Large intestine (tissue), 3 donors: ENCODE measurements at regions not wholly inside any gene's neighbourhood (a gene's known extent, or its start where the extent isn't known, plus 50 kb on each side); places are given as distances from the start of the nearest gene placed in this dataset.
A peak's percentile ranks its signal among the peaks of the same experiment; 100 is the strongest.
"Not testable (repeated sequence)": the region's sequence is repeated elsewhere in the genome, so short reads cannot be mapped to it uniquely, and the experiment has no call there.

Experiments used
- DNase-seq, 2 donors: peaks; one replicate each; pipeline versions ENCODE4 v3.0.0 to v3.0.0-alpha.2; 2013
- H3K27ac ChIP-seq: one replicate; pipeline ENCODE4 v1.5.1; 2013; ENCODE audit warnings: low read length
- H3K27me3 ChIP-seq: 2 replicates; pipeline ENCODE4 v1.6.1; 2013; ENCODE audit warnings: low read length; ENCODE audit not compliant: control insufficient read depth, insufficient read depth
- H3K36me3 ChIP-seq: 2 replicates; pipeline ENCODE4 v1.6.1; 2013; ENCODE audit warnings: low read length; ENCODE audit not compliant: control insufficient read depth, insufficient read depth
- H3K4me1 ChIP-seq: one replicate; pipeline ENCODE4 v1.6.1; 2013; ENCODE audit warnings: low read length; ENCODE audit not compliant: control insufficient read depth, insufficient read depth
- H3K4me3 ChIP-seq: one replicate; pipeline ENCODE4 v1.5.1; 2013; ENCODE audit warnings: low read length
- H3K9me3 ChIP-seq: one replicate; pipeline ENCODE4 v1.6.1; 2013; ENCODE audit warnings: mild to moderate bottlenecking, low read depth, low read length, moderate library complexity; ENCODE audit not compliant: control insufficient read depth
- WGBS: methylation state at CpG from one replicate; pipeline ENCODE4 v1.1.5; 2013; ENCODE audit warnings: low lambda C conversion rate; ENCODE audit not compliant: insufficient coverage; 5-methylcytosine and 5-hydroxymethylcytosine counted together

DNA sequence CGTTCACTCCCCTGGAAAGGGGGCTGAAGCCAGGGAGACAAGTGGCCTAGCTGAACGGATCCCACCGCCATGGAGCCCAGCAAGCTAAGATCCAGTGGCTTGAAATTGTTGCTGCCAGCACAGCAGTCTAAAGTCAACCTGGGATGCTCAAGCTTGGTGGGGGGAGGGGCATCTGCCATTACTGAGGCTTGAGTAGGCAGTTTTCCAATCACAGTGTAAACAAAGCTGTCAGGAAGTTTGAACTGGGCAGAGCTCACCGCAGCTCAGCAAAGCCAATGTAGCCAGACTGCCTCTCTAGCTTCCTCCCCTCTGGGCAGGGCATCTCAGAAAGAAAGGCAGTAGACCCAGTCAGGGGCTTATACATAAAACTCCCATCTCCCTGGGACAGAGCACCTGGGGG is 470.0 kb upstream of the DIAPH2 start:
- WGBS = no CpG with 5 or more reads among the region's 4 CpGs

DNA sequence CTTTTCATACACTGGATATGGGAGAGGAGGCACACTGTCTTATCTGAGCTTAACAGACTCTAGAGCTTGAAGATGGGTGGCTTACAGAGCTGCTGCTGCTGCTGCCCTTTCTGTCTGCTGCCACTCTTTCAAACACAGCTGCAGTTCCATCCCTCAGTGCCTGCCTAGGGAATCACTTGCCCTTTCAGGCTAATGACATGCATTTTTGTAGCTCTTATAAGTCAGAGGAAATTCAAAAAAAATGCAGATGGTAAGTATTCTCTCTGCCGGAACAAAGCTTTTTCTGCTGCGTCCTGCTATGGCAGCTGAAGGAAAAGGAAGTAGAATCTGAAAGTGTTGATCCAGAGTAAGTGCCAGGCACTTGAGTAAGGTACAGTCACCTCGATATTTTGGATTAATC is 460.4 kb upstream of the DIAPH2 start:
- Histone ChIP-seq H3K9me3 (no peaks in the 10 kb centered on the region), H3K27me3 (no peaks in the 10 kb centered on the region), H3K4me1 (no peaks in the 10 kb centered on the region), H3K4me3 (no peak overlapping the region), H3K27ac (no peak overlapping the region), H3K36me3 (no peaks in the 10 kb centered on the region)
- no peak for DNase-seq
- WGBS = no CpG with 5 or more reads among the region's 3 CpGs

More for the DNA sequence above, 470.0 kb upstream of the DIAPH2 start:
- H3K9me3 ChIP-seq, DNase-seq, H3K27me3 ChIP-seq, H3K27ac ChIP-seq, H3K4me1 ChIP-seq, H3K36me3 ChIP-seq, H3K4me3 ChIP-seq: not testable (repeated sequence)

DNA sequence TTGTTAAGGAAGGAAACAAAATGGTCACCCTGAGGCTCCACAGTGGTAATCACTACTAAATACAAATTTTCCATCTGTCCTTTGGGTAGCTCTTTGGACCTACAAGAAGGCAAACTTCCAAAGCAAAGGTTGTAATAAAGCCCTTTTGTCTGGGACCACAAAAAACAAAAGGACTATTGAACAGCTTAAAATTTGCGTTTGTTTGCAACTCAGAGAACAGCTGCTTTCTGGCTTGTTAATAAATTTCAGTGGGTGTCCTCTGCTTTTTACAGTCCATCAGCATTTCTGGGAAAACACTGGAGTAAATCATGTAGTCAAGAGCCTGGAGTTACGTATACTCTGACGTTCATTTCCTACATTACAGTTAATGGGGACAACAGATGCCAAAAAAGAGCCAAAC is 439.7 kb upstream of the DIAPH2 start:
- WGBS = no CpG with 5 or more reads among the region's 3 CpGs
- no peak overlapping the region for H3K27ac ChIP-seq

DNA sequence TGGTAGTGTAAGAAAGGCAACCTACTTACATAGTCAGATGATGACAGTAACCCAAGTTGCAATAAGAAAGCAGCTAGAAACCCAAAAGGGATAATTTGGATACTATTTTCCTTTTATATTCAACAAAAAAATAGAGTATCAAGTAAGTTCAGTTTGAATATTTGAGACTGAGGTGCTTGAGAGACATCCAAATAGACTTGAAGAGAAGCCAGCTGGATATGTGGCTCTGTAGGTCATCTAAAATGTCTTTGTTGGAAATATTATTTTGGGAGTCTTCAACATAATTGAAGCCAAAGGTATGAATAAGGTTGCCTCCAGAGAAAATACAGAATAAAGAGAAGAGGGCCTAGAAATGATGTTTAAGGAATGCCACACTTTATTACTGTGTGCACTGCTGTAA is 438.2 kb upstream of the DIAPH2 start:
- Histone ChIP-seq H3K36me3 (no peaks in the 10 kb centered on the region), H3K4me1 (no peaks in the 10 kb centered on the region), H3K9me3 (no peaks in the 10 kb centered on the region), H3K4me3 (no peak overlapping the region), H3K27me3 (no peaks in the 10 kb centered on the region), H3K27ac (no peak overlapping the region)
- no peak for DNase-seq

More for the DNA sequence above, 439.7 kb upstream of the DIAPH2 start:
- Histone ChIP-seq H3K9me3 (no peaks in the 10 kb centered on the region), H3K36me3 (no peaks in the 10 kb centered on the region), H3K4me1 (no peaks in the 10 kb centered on the region), H3K27me3 (no peaks in the 10 kb centered on the region), H3K4me3 (no peak overlapping the region)
- peak; percentile 3 to 6 for DNase-seq
